Neural cell (in vitro differentiated cells): ENCODE measurements at regions not wholly inside any gene's neighbourhood (a gene's known extent, or its start where the extent isn't known, plus 50 kb on each side); places are given as distances from the start of the nearest gene placed in this dataset.

ENCODE experiments used
- H2AFZ ChIP-seq: fragments of 200-600, 300-800 bp; sonication (generic), shearing (Covaris generic); 2 replicates; pipeline ENCODE4 v1.6.0; 2014; ENCODE audit warnings: low read depth, mild to moderate bottlenecking, antibody characterized with exemption, low read length, moderate library complexity
- H3F3A ChIP-seq: fragments of 200-600 bp; shearing (Covaris generic); 2 replicates; pipeline ENCODE4 v1.6.1; 2016; ENCODE audit warnings: mild to moderate bottlenecking, moderate library complexity, mixed read lengths, antibody characterized with exemption, low read length; ENCODE audit not compliant: insufficient read depth, poor library complexity, severe bottlenecking
- H3K27ac ChIP-seq: fragments of 200-600, 300-800 bp; sonication (generic), shearing (Covaris generic); 2 replicates; pipeline ENCODE4 v1.5.1; 2014; ENCODE audit warnings: mild to moderate bottlenecking, low read length, moderate library complexity
- H3K27me3 ChIP-seq: fragments of 300-800, 200-600 bp; sonication (generic), shearing (Covaris generic); 2 replicates; pipeline ENCODE4 v1.6.0; 2014; ENCODE audit warnings: mild to moderate bottlenecking, low read depth, low read length, moderate library complexity; ENCODE audit not compliant: insufficient read depth
- H3K36me3 ChIP-seq: fragments of 300-800, 200-600 bp; sonication (generic), shearing (Covaris generic); 2 replicates; pipeline ENCODE4 v1.5.1; 2014; ENCODE audit warnings: mild to moderate bottlenecking, antibody characterized with exemption, low read length, moderate library complexity; ENCODE audit not compliant: insufficient read depth
- H3K4me2 ChIP-seq: fragments of 300-800, 200-600 bp; sonication (generic), shearing (Covaris generic); 2 replicates; pipeline ENCODE4 v1.6.0; 2014; ENCODE audit warnings: mild to moderate bottlenecking, low read length
- H3K4me3 ChIP-seq: fragments of 300-800, 200-600 bp; sonication (generic), shearing (Covaris generic); 2 replicates; pipeline ENCODE4 v1.5.1; 2014; ENCODE audit warnings: mild to moderate bottlenecking, low read length, moderate library complexity
- H3K79me2 ChIP-seq: fragments of 200-600 bp; shearing (Covaris generic); replicated peaks from 2 replicates; pipeline ENCODE4 v1.6.0; 2014; ENCODE audit warnings: mild to moderate bottlenecking, low read length, moderate library complexity; ENCODE audit not compliant: insufficient read depth
- H3K9ac ChIP-seq: fragments of 300-800, 200-600 bp; sonication (generic), shearing (Covaris generic); 2 replicates; pipeline ENCODE4 v1.6.1; 2016; ENCODE audit warnings: mild to moderate bottlenecking, low read length, mixed read lengths
- H3K9me2 ChIP-seq: fragments of 200-600 bp; shearing (Covaris generic); 2 replicates; pipeline ENCODE4 v1.6.1; 2016; ENCODE audit warnings: mild to moderate bottlenecking, low read length, mixed read lengths; ENCODE audit not compliant: insufficient read depth
- H3K9me3 ChIP-seq: fragments of 200-600, 300-800 bp; sonication (generic), shearing (Covaris generic); 2 replicates; pipeline ENCODE4 v1.6.1; 2016; ENCODE audit warnings: mild to moderate bottlenecking, mixed run types, low read length, moderate library complexity, mixed read lengths
- H4K20me1 ChIP-seq: fragments of 200-600 bp; shearing (Covaris generic); 2 replicates; pipeline ENCODE4 v1.6.1; 2016; ENCODE audit warnings: mild to moderate bottlenecking, mixed run types; ENCODE audit not compliant: insufficient read depth
- CTCF ChIP-seq: fragments of 450-650 bp; IDR thresholded peaks from 2 replicates; pipeline ENCODE4 v1.5.1; 2014; ENCODE audit warnings: antibody characterized with exemption, mild to moderate bottlenecking, moderate library complexity; ENCODE audit not compliant: poor library complexity, severe bottlenecking
- EP300 ChIP-seq: fragments of 450-650 bp; conservative IDR thresholded peaks from 2 replicates; pipeline ENCODE4 v1.6.1; 2014; ENCODE audit warnings: antibody characterized with exemption, mild to moderate bottlenecking, moderate library complexity; ENCODE audit not compliant: poor library complexity, severe bottlenecking
- EZH2 ChIP-seq: fragments of 200-600, 300-800 bp; shearing (Covaris generic), sonication (generic); IDR thresholded peaks from 2 replicates; pipeline ENCODE4 v1.6.1; 2014; ENCODE audit warnings: antibody characterized with exemption, low read length, borderline replicate concordance, mild to moderate bottlenecking; ENCODE audit not compliant: insufficient read depth, poor library complexity, severe bottlenecking
- MXI1 ChIP-seq: fragments of 450-650 bp; conservative IDR thresholded peaks from 2 replicates; pipeline ENCODE4 v1.6.1; 2014; ENCODE audit warnings: antibody characterized with exemption, mild to moderate bottlenecking; ENCODE audit not compliant: poor library complexity, severe bottlenecking
- POLR2AphosphoS5 ChIP-seq: IDR thresholded peaks from 2 replicates; pipeline ENCODE4 v1.6.1; 2012
- RAD21 ChIP-seq: fragments of 450-650 bp; conservative IDR thresholded peaks from 2 replicates; pipeline ENCODE4 v1.6.1; 2014; ENCODE audit warnings: antibody characterized with exemption, mild to moderate bottlenecking, moderate library complexity
- REST ChIP-seq: IDR thresholded peaks from 2 replicates; pipeline ENCODE4 v1.6.1; 2012; ENCODE audit warnings: borderline replicate concordance
- SMC3 ChIP-seq: fragments of 450-650 bp; conservative IDR thresholded peaks from 2 replicates; pipeline ENCODE4 v1.6.1; 2014; ENCODE audit warnings: antibody characterized with exemption, mild to moderate bottlenecking, moderate library complexity; ENCODE audit not compliant: poor library complexity
- TAF1 ChIP-seq: IDR thresholded peaks from 2 replicates; pipeline ENCODE4 v1.6.1; 2012; ENCODE audit warnings: low read depth

GRCh38 chr18:24922491-24922890 lies 429.5 kb downstream of the ZNF521 start:
- Histone ChIP-seq H3K9ac (no peak overlapping the region), H2AFZ (no peak overlapping the region), H3K27me3 (no peaks in the 10 kb centered on the region), H3K4me2 (no peak overlapping the region), H3F3A (no peaks in the 10 kb centered on the region), H3K9me2 (no peaks in the 10 kb centered on the region), H4K20me1 (no peaks in the 10 kb centered on the region), H3K36me3 (no peaks in the 10 kb centered on the region), H3K79me2 (no peaks in the 10 kb centered on the region), H3K27ac (no peak overlapping the region), H3K9me3 (no peaks in the 10 kb centered on the region), H3K4me3 (no peak overlapping the region)
- TF ChIP-seq TAF1: no peak
- no peak for TF ChIP-seq SMC3
- no peak for TF ChIP-seq CTCF
- no peak for TF ChIP-seq EP300

GRCh38 chr18:24923138-24923537 lies 428.8 kb downstream of the ZNF521 start:
- H3K9me2 ChIP-seq: no peaks in the 10 kb centered on the region
- no peak overlapping the region for H3K4me3 ChIP-seq
- no peak overlapping the region for H2AFZ ChIP-seq
- no peaks in the 10 kb centered on the region for H4K20me1 ChIP-seq
- H3K9ac ChIP-seq: no peak overlapping the region
- H3K9me3 ChIP-seq: no peaks in the 10 kb centered on the region
- H3K36me3 ChIP-seq: no peaks in the 10 kb centered on the region
- TF ChIP-seq EP300 (no peak), MXI1 (no peak), SMC3 (no peak), POLR2AphosphoS5 (no peak), TAF1 (no peak), EZH2 (no peak), RAD21 (no peak), REST (no peak), CTCF (no peak)
- no peaks in the 10 kb centered on the region for H3K27me3 ChIP-seq
- no peak overlapping the region for H3K4me2 ChIP-seq
- no peaks in the 10 kb centered on the region for H3K79me2 ChIP-seq
- no peak overlapping the region for H3K27ac ChIP-seq
- H3F3A ChIP-seq: no peaks in the 10 kb centered on the region
